SU-DHL-6 (cell line): ENCODE measurements at regions not wholly inside any gene's neighbourhood (a gene's known extent, or its start where the extent isn't known, plus 50 kb on each side); places are given as distances from the start of the nearest gene placed in this dataset.

ENCODE experiments used
- H2AFZ ChIP-seq: fragments of 200-600 bp; sonication (generic); 2 replicates; pipeline ENCODE4 v1.6.1; 2014; ENCODE audit warnings: low read depth, mild to moderate bottlenecking, moderate library complexity, mixed read lengths, antibody characterized with exemption, low read length; ENCODE audit not compliant: severe bottlenecking
- H3F3A ChIP-seq: fragments of 200-600 bp; shearing (Covaris generic); 2 replicates; pipeline ENCODE4 v1.6.0; 2016; ENCODE audit warnings: antibody characterized with exemption, mild to moderate bottlenecking; ENCODE audit not compliant: insufficient read depth
- H3K27ac ChIP-seq: fragments of 200-600 bp; sonication (generic); 2 replicates; pipeline ENCODE4 v1.5.1; 2016; ENCODE audit warnings: low read depth, mild to moderate bottlenecking, low read length, moderate library complexity, mixed read lengths
- H3K27me3 ChIP-seq: fragments of 200-600 bp; sonication (generic), shearing (Covaris generic); 2 replicates; pipeline ENCODE4 v1.6.0; 2014; ENCODE audit warnings: mild to moderate bottlenecking, low read length
- H3K36me3 ChIP-seq: fragments of 200-600 bp; sonication (generic); 2 replicates; pipeline ENCODE4 v1.6.1; 2014; ENCODE audit warnings: mild to moderate bottlenecking, low read length, mixed read lengths
- H3K4me2 ChIP-seq: fragments of 300-600, 200-600 bp; shearing (Covaris generic), sonication (generic); 2 replicates; pipeline ENCODE4 v1.6.0; 2014; ENCODE audit warnings: low read length, low read depth, mild to moderate bottlenecking; ENCODE audit not compliant: poor library complexity, severe bottlenecking
- H3K4me3 ChIP-seq: fragments of 200-600 bp; sonication (generic); 2 replicates; pipeline ENCODE4 v1.5.1; 2014; ENCODE audit warnings: antibody characterized with exemption, low read length, mild to moderate bottlenecking, mixed read lengths; ENCODE audit not compliant: insufficient read depth, poor library complexity, severe bottlenecking
- H3K79me2 ChIP-seq: fragments of 200-600 bp; sonication (generic); 2 replicates; pipeline ENCODE4 v1.6.1; 2014; ENCODE audit warnings: mild to moderate bottlenecking, low read length, moderate library complexity; ENCODE audit not compliant: insufficient read depth
- H3K9ac ChIP-seq: fragments of 200-600 bp; sonication (generic); 2 replicates; pipeline ENCODE4 v1.7.0; 2014; ENCODE audit warnings: mild to moderate bottlenecking, low read length
- H3K9me2 ChIP-seq: fragments of 200-600 bp; sonication (generic); replicated peaks from 2 replicates; pipeline ENCODE4 v1.6.1; 2014; ENCODE audit warnings: low read length; ENCODE audit not compliant: insufficient read depth
- H3K9me3 ChIP-seq: fragments of 200-600 bp; sonication (generic); 2 replicates; pipeline ENCODE4 v1.6.1; 2014; ENCODE audit warnings: low read length, mixed read lengths; ENCODE audit not compliant: insufficient read depth
- H4K20me1 ChIP-seq: fragments of 200-600 bp; sonication (generic); 2 replicates; pipeline ENCODE4 v1.6.1; 2014; ENCODE audit warnings: low read depth, mild to moderate bottlenecking, antibody characterized with exemption, low read length, moderate library complexity, mixed read lengths
- CTCF ChIP-seq: fragments of 200-600 bp; sonication (generic); IDR thresholded peaks from one replicate; pipeline ENCODE4 v1.5.1; 2017; ENCODE audit warnings: antibody characterized with exemption, mild to moderate bottlenecking, low read length, moderate library complexity; ENCODE audit not compliant: insufficient read depth, poor library complexity, severe bottlenecking
- EZH2phosphoT487 ChIP-seq: fragments of 200-600 bp; sonication (generic), shearing (Covaris generic); conservative IDR thresholded peaks from 2 replicates; pipeline ENCODE4 v1.6.1; 2018; ENCODE audit warnings: mild to moderate bottlenecking, antibody characterized with exemption, low read length, moderate library complexity, mixed read lengths

- Histone ChIP-seq H3K9ac (no peak overlapping the region), H3K79me2 (no peaks in the 10 kb centered on the region), H3K9me2 (no peaks in the 10 kb centered on the region), H2AFZ (no peak overlapping the region), H3K27ac (no peak overlapping the region), H3F3A (no peaks in the 10 kb centered on the region), H3K27me3 (no peaks in the 10 kb centered on the region), H3K4me3 (no peak overlapping the region), H4K20me1 (no peaks in the 10 kb centered on the region), H3K4me2 (no peak overlapping the region), H3K9me3 (no peaks in the 10 kb centered on the region), H3K36me3 (no peaks in the 10 kb centered on the region)
- TF ChIP-seq CTCF = no peak
- no peak for TF ChIP-seq EZH2phosphoT487
These were observed 70.7 kb downstream of the RBM43 start for GRCh38 chr2:151191001-151191400.

GRCh38 chr2:151189125-151189524, 72.5 kb downstream of the RBM43 start:
- Histone ChIP-seq H3F3A (no peaks in the 10 kb centered on the region), H2AFZ (no peak overlapping the region), H3K27me3 (no peaks in the 10 kb centered on the region), H3K4me2 (no peak overlapping the region), H3K79me2 (no peaks in the 10 kb centered on the region), H3K27ac (no peak overlapping the region), H3K4me3 (no peak overlapping the region), H4K20me1 (no peaks in the 10 kb centered on the region), H3K9ac (no peak overlapping the region), H3K9me3 (no peaks in the 10 kb centered on the region), H3K9me2 (no peaks in the 10 kb centered on the region), H3K36me3 (no peaks in the 10 kb centered on the region)
- TF ChIP-seq EZH2phosphoT487 (no peak), CTCF (no peak)

GRCh38 chr2:151186011-151186410, 75.7 kb downstream of the RBM43 start:
- no peak overlapping the region for H3K4me2 ChIP-seq
- H3K9me3 ChIP-seq = no peaks in the 10 kb centered on the region
- H3K9ac ChIP-seq = no peak overlapping the region
- H4K20me1 ChIP-seq = no peaks in the 10 kb centered on the region
- H3K36me3 ChIP-seq = no peaks in the 10 kb centered on the region
- H3K9me2 ChIP-seq = no peaks in the 10 kb centered on the region
- H3F3A ChIP-seq = no peaks in the 10 kb centered on the region
- no peak overlapping the region for H3K27ac ChIP-seq
- no peaks in the 10 kb centered on the region for H3K27me3 ChIP-seq
- no peak overlapping the region for H3K4me3 ChIP-seq
- no peak overlapping the region for H2AFZ ChIP-seq
- no peaks in the 10 kb centered on the region for H3K79me2 ChIP-seq
- no peak for TF ChIP-seq CTCF
- no peak for TF ChIP-seq EZH2phosphoT487
